HG03159 (cell line): ENCODE measurements at regions not wholly inside any gene's neighbourhood (a gene's known extent, or its start where the extent isn't known, plus 50 kb on each side); places are given as distances from the start of the nearest gene placed in this dataset.
"Not testable (repeated sequence)": the region's sequence is repeated elsewhere in the genome, so short reads cannot be mapped to it uniquely, and the experiment has no call there.

Experiments used
- ATAC-seq: cut with Tn5 transposase; IDR thresholded peaks from one replicate; pipeline ENCODE4 v1.9.1; 2021; ENCODE audit warnings: mild to moderate bottlenecking, moderate library complexity; ENCODE audit not compliant: unreplicated experiment

- ATAC-seq, result no peak
These were observed 176.4 kb upstream of the TSHZ3 start for GRCh38 chr19:31525610-31526147.

- ATAC-seq, result no peak
These were observed 178.2 kb upstream of the TSHZ3 start for GRCh38 chr19:31527443-31527842.

- ATAC-seq, result no peak
These were observed 179.0 kb upstream of the TSHZ3 start for GRCh38 chr19:31528261-31528660.

- ATAC-seq, result no peak
These were observed 179.9 kb upstream of the TSHZ3 start for GRCh38 chr19:31529121-31529520.

- no peak for ATAC-seq
These were observed 181.5 kb upstream of the TSHZ3 start for GRCh38 chr19:31530781-31531180.

GRCh38 chr19:31531326-31531725, 182.1 kb upstream of the TSHZ3 start:
- ATAC-seq, result no peak

GRCh38 chr19:31532034-31532433, 182.8 kb upstream of the TSHZ3 start:
- ATAC-seq, result no peak

- ATAC-seq, result no peak
These were observed 183.9 kb upstream of the TSHZ3 start for GRCh38 chr19:31533114-31533513.

- ATAC-seq, result no peak
These were observed 185.0 kb upstream of the TSHZ3 start for GRCh38 chr19:31534231-31534630.

GRCh38 chr19:31534786-31535657, 185.8 kb upstream of the TSHZ3 start:
- ATAC-seq, result no peak

- no peak for ATAC-seq
These were observed 186.6 kb upstream of the TSHZ3 start for GRCh38 chr19:31535691-31536460.

- ATAC-seq, result no peak
These were observed 187.9 kb upstream of the TSHZ3 start for GRCh38 chr19:31537136-31537535.

- not testable (repeated sequence) for ATAC-seq
These were observed 188.7 kb upstream of the TSHZ3 start for GRCh38 chr19:31537902-31538301.

GRCh38 chr19:31538879-31539278, 189.6 kb upstream of the TSHZ3 start:
- ATAC-seq, result no peak

GRCh38 chr19:31539386-31539785, 190.2 kb upstream of the TSHZ3 start:
- ATAC-seq, result no peak

GRCh38 chr19:31541396-31541795, 192.2 kb upstream of the TSHZ3 start:
- ATAC-seq, result no peak

GRCh38 chr19:31543456-31543855, 194.2 kb upstream of the TSHZ3 start:
- no peak for ATAC-seq

- ATAC-seq, result no peak
These were observed 196.5 kb upstream of the TSHZ3 start for GRCh38 chr19:31545777-31546176.

- no peak for ATAC-seq
These were observed 197.1 kb upstream of the TSHZ3 start for GRCh38 chr19:31546205-31546960.

GRCh38 chr19:31548941-31549340, 199.7 kb upstream of the TSHZ3 start:
- ATAC-seq, result no peak
